RKO (cell line): ENCODE measurements at regions not wholly inside any gene's neighbourhood (a gene's known extent, or its start where the extent isn't known, plus 50 kb on each side); places are given as distances from the start of the nearest gene placed in this dataset.

Experiments used
- DNase-seq: peaks from one replicate; pipeline ENCODE4 v3.0.0-alpha.2; 2016; ENCODE audit warnings: low spot score

- DNase-seq = no peak
Observed at GRCh38 chr1:198904321-198904720, 265.5 kb downstream of the PTPRC start.

- DNase-seq = no peak
Observed at GRCh38 chr1:198906739-198907422, 268.0 kb downstream of the PTPRC start.

GRCh38 chr1:198907423-198907746 is 268.5 kb downstream of the PTPRC start:
- no peak for DNase-seq

GRCh38 chr1:198908995-198909394 is 270.2 kb downstream of the PTPRC start:
- DNase-seq = no peak

GRCh38 chr1:198909973-198910372 is 271.1 kb downstream of the PTPRC start:
- no peak for DNase-seq

- no peak for DNase-seq
Observed at GRCh38 chr1:198910816-198911215, 272.0 kb downstream of the PTPRC start.

GRCh38 chr1:198912046-198912445 is 273.2 kb downstream of the PTPRC start:
- DNase-seq = no peak

GRCh38 chr1:198913667-198914066 is 274.8 kb downstream of the PTPRC start:
- no peak for DNase-seq

- DNase-seq = no peak
Observed at GRCh38 chr1:198915327-198916231, 276.7 kb downstream of the PTPRC start.

- DNase-seq = no peak
Observed at GRCh38 chr1:198917226-198917625, 278.4 kb downstream of the PTPRC start.

- no peak for DNase-seq
Observed at GRCh38 chr1:198918920-198919319, 280.1 kb downstream of the PTPRC start.

- no peak for DNase-seq
Observed at GRCh38 chr1:198919667-198920398, 281.0 kb downstream of the PTPRC start.

GRCh38 chr1:198922638-198923430 is 284.0 kb downstream of the PTPRC start:
- peak; percentile 4 for DNase-seq

GRCh38 chr1:198923993-198924392 is 285.2 kb downstream of the PTPRC start:
- no peak for DNase-seq

GRCh38 chr1:198925567-198925966 is 286.7 kb downstream of the PTPRC start:
- no peak for DNase-seq

GRCh38 chr1:198927129-198927528 is 288.3 kb downstream of the PTPRC start:
- no peak for DNase-seq

- DNase-seq = no peak
Observed at GRCh38 chr1:198929111-198929604, 290.3 kb downstream of the PTPRC start.

GRCh38 chr1:198929961-198930599 is 291.2 kb downstream of the PTPRC start:
- DNase-seq = no peak

- DNase-seq = no peak
Observed at GRCh38 chr1:198932351-198932991, 293.6 kb downstream of the PTPRC start.

- no peak for DNase-seq
Observed at GRCh38 chr1:198933515-198934222, 294.8 kb downstream of the PTPRC start.
